Right renal cortex interstitium (tissue), 3 donors: ENCODE measurements at regions not wholly inside any gene's neighbourhood (a gene's known extent, or its start where the extent isn't known, plus 50 kb on each side); places are given as distances from the start of the nearest gene placed in this dataset.
"Not testable (repeated sequence)": the region's sequence is repeated elsewhere in the genome, so short reads cannot be mapped to it uniquely, and the experiment has no call there.

Experiments
- DNase-seq, 3 donors: peaks; one replicate each; pipeline ENCODE4 v3.0.0-alpha.2; 2013; ENCODE audit warnings: low read depth in 3 of 3, low spot score in 2 of 3

- no peak for DNase-seq
Observed at GRCh38 chr1:5738911-5739462, 253.2 kb downstream of the NPHP4 start.

- DNase-seq = no peak
Observed at GRCh38 chr1:5737081-5737480, 255.1 kb downstream of the NPHP4 start.

GRCh38 chr1:5734996-5735395 is 257.2 kb downstream of the NPHP4 start:
- DNase-seq = no peak

GRCh38 chr1:5734414-5734813 is 257.8 kb downstream of the NPHP4 start:
- no peak for DNase-seq

GRCh38 chr1:5733596-5733995 is 258.6 kb downstream of the NPHP4 start:
- no peak for DNase-seq

GRCh38 chr1:5731110-5731423 is 261.2 kb downstream of the NPHP4 start:
- DNase-seq = no peak

- no peak for DNase-seq
Observed at GRCh38 chr1:5730272-5731109, 261.7 kb downstream of the NPHP4 start.

GRCh38 chr1:5729636-5730145 is 262.5 kb downstream of the NPHP4 start:
- no peak for DNase-seq

- no peak for DNase-seq
Observed at GRCh38 chr1:5728663-5729355, 263.4 kb downstream of the NPHP4 start.

- DNase-seq = no peak
Observed at GRCh38 chr1:5727871-5728643, 264.2 kb downstream of the NPHP4 start.

- DNase-seq = no peak
Observed at GRCh38 chr1:5727191-5727590, 265.0 kb downstream of the NPHP4 start.

GRCh38 chr1:5726586-5727184 is 265.5 kb downstream of the NPHP4 start:
- DNase-seq = not testable (repeated sequence)

GRCh38 chr1:5725855-5726585 is 266.2 kb downstream of the NPHP4 start:
- no peak for DNase-seq

GRCh38 chr1:5725406-5725805 is 266.8 kb downstream of the NPHP4 start:
- no peak for DNase-seq

GRCh38 chr1:5724847-5725246 is 267.4 kb downstream of the NPHP4 start:
- no peak for DNase-seq

- DNase-seq = no peak
Observed at GRCh38 chr1:5722635-5723164, 269.5 kb downstream of the NPHP4 start.

- DNase-seq = no peak
Observed at GRCh38 chr1:5721634-5722215, 270.5 kb downstream of the NPHP4 start.

- DNase-seq = no peak
Observed at GRCh38 chr1:5720936-5721335, 271.3 kb downstream of the NPHP4 start.

GRCh38 chr1:5720484-5720883 is 271.7 kb downstream of the NPHP4 start:
- no peak for DNase-seq
